ENCODE measurements at regions not wholly inside any gene's neighbourhood (a gene's known extent, or its start where the extent isn't known, plus 50 kb on each side); places are given as distances from the start of the nearest gene placed in this dataset.

- no peak for TF ChIP-seq EZH2 (IDR thresholded peaks at IDR 0.05; ENCODE audit: low read depth, low read length, severe bottlenecking)
- TF ChIP-seq CBX8 (IDR thresholded peaks at IDR 0.05; ENCODE audit: borderline replicate concordance, low read depth, low read length): no peak
- TF ChIP-seq, protein P1, sequence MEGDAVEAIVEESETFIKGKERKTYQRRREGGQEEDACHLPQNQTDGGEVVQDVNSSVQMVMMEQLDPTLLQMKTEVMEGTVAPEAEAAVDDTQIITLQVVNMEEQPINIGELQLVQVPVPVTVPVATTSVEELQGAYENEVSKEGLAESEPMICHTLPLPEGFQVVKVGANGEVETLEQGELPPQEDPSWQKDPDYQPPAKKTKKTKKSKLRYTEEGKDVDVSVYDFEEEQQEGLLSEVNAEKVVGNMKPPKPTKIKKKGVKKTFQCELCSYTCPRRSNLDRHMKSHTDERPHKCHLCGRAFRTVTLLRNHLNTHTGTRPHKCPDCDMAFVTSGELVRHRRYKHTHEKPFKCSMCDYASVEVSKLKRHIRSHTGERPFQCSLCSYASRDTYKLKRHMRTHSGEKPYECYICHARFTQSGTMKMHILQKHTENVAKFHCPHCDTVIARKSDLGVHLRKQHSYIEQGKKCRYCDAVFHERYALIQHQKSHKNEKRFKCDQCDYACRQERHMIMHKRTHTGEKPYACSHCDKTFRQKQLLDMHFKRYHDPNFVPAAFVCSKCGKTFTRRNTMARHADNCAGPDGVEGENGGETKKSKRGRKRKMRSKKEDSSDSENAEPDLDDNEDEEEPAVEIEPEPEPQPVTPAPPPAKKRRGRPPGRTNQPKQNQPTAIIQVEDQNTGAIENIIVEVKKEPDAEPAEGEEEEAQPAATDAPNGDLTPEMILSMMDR (IDR thresholded peaks at IDR 0.05; ENCODE audit: control extremely low read depth in 1 of 3, insufficient read depth in 1 of 3, low read depth in 1 of 3, low read length in 3 of 3): no peak
- TF ChIP-seq POLR2A (IDR thresholded peaks at IDR 0.05; ENCODE audit: control extremely low read depth in 1 of 2, low read depth in 2 of 2, low read length in 2 of 2): no peak
- TF ChIP-seq HDAC2 (IDR thresholded peaks at IDR 0.05; ENCODE audit: borderline replicate concordance in 1 of 2, low read depth in 2 of 2, low read length in 2 of 2): no peak
- no peak for TF ChIP-seq CHD2 (IDR thresholded peaks at IDR 0.05; ENCODE audit: low read length)
- TF ChIP-seq MAFK (IDR thresholded peaks at IDR 0.05; ENCODE audit: low read depth, low read length): no peak
- TF ChIP-seq RFX5 (IDR thresholded peaks at IDR 0.05; ENCODE audit: borderline replicate concordance, low read depth, low read length): no peak
- TF ChIP-seq JUN (IDR thresholded peaks at IDR 0.05; ENCODE audit: low read depth, low read length): no peak
- TF ChIP-seq BRCA1 (IDR thresholded peaks at IDR 0.05; ENCODE audit: low read depth, low read length): no peak
- no peak for TF ChIP-seq POU5F1 (IDR thresholded peaks at IDR 0.05; ENCODE audit: low read depth, low read length)
- TF ChIP-seq SUZ12 (IDR thresholded peaks at IDR 0.05; ENCODE audit: low read length): no peak
- no peak for TF ChIP-seq CEBPB (IDR thresholded peaks at IDR 0.05; ENCODE audit: low read depth, low read length)
Observed at GRCh38 chr2:34419856-34420255, 820.8 kb upstream of the FAM98A start.

All from H1 (cell line).